GM18861 (cell line): ENCODE measurements at regions not wholly inside any gene's neighbourhood (a gene's known extent, or its start where the extent isn't known, plus 50 kb on each side); places are given as distances from the start of the nearest gene placed in this dataset.
"Not testable (repeated sequence)": the region's sequence is repeated elsewhere in the genome, so short reads cannot be mapped to it uniquely, and the experiment has no call there.

Experiments used
- ATAC-seq: cut with Tn5 transposase; IDR thresholded peaks from one replicate; pipeline ENCODE4 v1.9.1; 2021; ENCODE audit not compliant: unreplicated experiment

GRCh38 chrX:96182366-96182765 lies 502.3 kb upstream of the DIAPH2 start:
- ATAC-seq = no peak

GRCh38 chrX:96183391-96183790 lies 501.3 kb upstream of the DIAPH2 start:
- no peak for ATAC-seq

- ATAC-seq = no peak
Observed at GRCh38 chrX:96183843-96184242, 500.8 kb upstream of the DIAPH2 start.

GRCh38 chrX:96204928-96205327 lies 479.7 kb upstream of the DIAPH2 start:
- ATAC-seq = no peak

GRCh38 chrX:96211953-96212352 lies 472.7 kb upstream of the DIAPH2 start:
- no peak for ATAC-seq

- not testable (repeated sequence) for ATAC-seq
Observed at GRCh38 chrX:96214681-96215080, 470.0 kb upstream of the DIAPH2 start.

- ATAC-seq = no peak
Observed at GRCh38 chrX:96224279-96224678, 460.4 kb upstream of the DIAPH2 start.

- no peak for ATAC-seq
Observed at GRCh38 chrX:96244955-96245354, 439.7 kb upstream of the DIAPH2 start.

GRCh38 chrX:96246436-96246835 lies 438.2 kb upstream of the DIAPH2 start:
- ATAC-seq = no peak
